ENCODE measurements at regions not wholly inside any gene's neighbourhood (a gene's known extent, or its start where the extent isn't known, plus 50 kb on each side); places are given as distances from the start of the nearest gene placed in this dataset.
"Not testable (repeated sequence)": the region's sequence is repeated elsewhere in the genome, so short reads cannot be mapped to it uniquely, and the experiment has no call there.

DNA sequence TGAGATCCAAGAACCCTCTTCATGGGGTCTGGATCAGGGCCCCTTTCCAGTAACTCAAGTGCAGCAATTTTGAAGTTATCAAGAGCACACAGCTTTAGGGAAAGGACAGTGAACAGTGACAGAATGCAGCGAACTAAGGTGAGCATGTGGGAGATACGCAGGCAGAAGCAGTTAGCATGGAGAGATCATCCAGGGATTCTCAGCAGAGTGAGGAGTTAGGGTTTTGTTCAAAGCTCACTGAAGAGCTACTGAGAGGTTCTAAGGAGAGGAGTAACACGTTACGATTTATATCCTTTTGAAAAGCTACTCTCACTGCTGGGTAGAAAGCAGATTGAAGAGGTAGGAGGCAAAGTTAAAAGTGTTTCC lies 83.6 kb upstream of the MPP7 start:
- peaks cover 0 to 2% of the 10 kb centered on the region in 2 donors for H3K4me1 ChIP-seq (ENCODE audit: control insufficient read depth in 2 of 2, insufficient read depth in 2 of 2, low read length in 1 of 2)
- no peaks in the 10 kb centered on the region for H3K27me3 ChIP-seq (ENCODE audit: control insufficient read depth in 1 of 2, insufficient read depth in 2 of 2, low read length in 2 of 2)
- H3K36me3 ChIP-seq (ENCODE audit: control insufficient read depth in 2 of 2, insufficient read depth in 2 of 2, low read length in 1 of 2) = no peaks in the 10 kb centered on the region
- no peak overlapping the region for H3K4me3 ChIP-seq (ENCODE audit: low read depth in 1 of 2, low read length in 2 of 2)
- peak overlapping the region; percentile 92 to 94 for H3K27ac ChIP-seq (ENCODE audit: low read depth in 2 of 2, low read length in 1 of 2)
- WGBS, 2 donors = 68 to 74% methylated on average over 4 of the region's 4 CpGs
- H3K9me3 ChIP-seq (ENCODE audit: control insufficient read depth in 2 of 2, insufficient read depth in 1 of 2, low read depth in 1 of 2, low read length in 1 of 2) = no peaks in the 10 kb centered on the region

DNA sequence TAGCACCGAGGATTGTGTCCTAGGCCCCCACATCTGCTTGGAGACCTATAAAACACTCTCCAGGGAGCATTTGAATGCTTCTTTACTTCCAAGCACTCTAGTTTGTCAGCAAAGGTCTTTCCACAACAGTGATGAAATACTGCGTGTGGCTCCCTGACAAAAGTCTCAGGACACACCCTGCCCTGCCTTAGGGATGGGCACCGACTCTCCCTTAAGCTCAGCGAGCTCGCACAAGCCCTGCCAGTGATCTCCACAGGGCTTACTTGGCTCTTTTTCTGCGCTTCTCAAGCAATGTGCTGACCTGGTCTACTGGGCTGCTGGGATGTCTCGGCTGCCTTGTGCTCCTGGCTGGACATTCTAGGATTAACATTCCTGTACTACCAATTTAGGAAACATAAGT lies 84.3 kb upstream of the MPP7 start:
- WGBS, 2 donors = 50 to 57% methylated on average over 7 of the region's 7 CpGs
- Histone ChIP-seq H3K4me3 (ENCODE audit: low read depth in 1 of 2, low read length in 2 of 2) (no peak overlapping the region), H3K9me3 (ENCODE audit: control insufficient read depth in 2 of 2, insufficient read depth in 1 of 2, low read depth in 1 of 2, low read length in 1 of 2) (no peaks in the 10 kb centered on the region), H3K36me3 (ENCODE audit: control insufficient read depth in 2 of 2, insufficient read depth in 2 of 2, low read length in 1 of 2) (no peaks in the 10 kb centered on the region), H3K4me1 (ENCODE audit: control insufficient read depth in 2 of 2, insufficient read depth in 2 of 2, low read length in 1 of 2) (peaks cover 0 to 2% of the 10 kb centered on the region in 2 donors), H3K27me3 (ENCODE audit: control insufficient read depth in 1 of 2, insufficient read depth in 2 of 2, low read length in 2 of 2) (no peaks in the 10 kb centered on the region), H3K27ac (ENCODE audit: low read depth in 2 of 2, low read length in 1 of 2) (peak overlapping the region; percentile 94 to 95)

GRCh38 chr10:28391283-28391682 lies 88.4 kb upstream of the MPP7 start:
- Histone ChIP-seq H3K27ac (ENCODE audit: low read depth in 2 of 2, low read length in 1 of 2) (no peak overlapping the region), H3K27me3 (ENCODE audit: control insufficient read depth in 1 of 2, insufficient read depth in 2 of 2, low read length in 2 of 2) (no peaks in the 10 kb centered on the region), H3K9me3 (ENCODE audit: control insufficient read depth in 2 of 2, insufficient read depth in 1 of 2, low read depth in 1 of 2, low read length in 1 of 2) (no peaks in the 10 kb centered on the region), H3K4me3 (ENCODE audit: low read depth in 1 of 2, low read length in 2 of 2) (no peak overlapping the region), H3K36me3 (ENCODE audit: control insufficient read depth in 2 of 2, insufficient read depth in 2 of 2, low read length in 1 of 2) (no peaks in the 10 kb centered on the region), H3K4me1 (ENCODE audit: control insufficient read depth in 2 of 2, insufficient read depth in 2 of 2, low read length in 1 of 2) (peaks cover 0 to 2% of the 10 kb centered on the region in 2 donors)
- WGBS, 2 donors = 80 to 82% methylated on average over 5 of the region's 5 CpGs

DNA sequence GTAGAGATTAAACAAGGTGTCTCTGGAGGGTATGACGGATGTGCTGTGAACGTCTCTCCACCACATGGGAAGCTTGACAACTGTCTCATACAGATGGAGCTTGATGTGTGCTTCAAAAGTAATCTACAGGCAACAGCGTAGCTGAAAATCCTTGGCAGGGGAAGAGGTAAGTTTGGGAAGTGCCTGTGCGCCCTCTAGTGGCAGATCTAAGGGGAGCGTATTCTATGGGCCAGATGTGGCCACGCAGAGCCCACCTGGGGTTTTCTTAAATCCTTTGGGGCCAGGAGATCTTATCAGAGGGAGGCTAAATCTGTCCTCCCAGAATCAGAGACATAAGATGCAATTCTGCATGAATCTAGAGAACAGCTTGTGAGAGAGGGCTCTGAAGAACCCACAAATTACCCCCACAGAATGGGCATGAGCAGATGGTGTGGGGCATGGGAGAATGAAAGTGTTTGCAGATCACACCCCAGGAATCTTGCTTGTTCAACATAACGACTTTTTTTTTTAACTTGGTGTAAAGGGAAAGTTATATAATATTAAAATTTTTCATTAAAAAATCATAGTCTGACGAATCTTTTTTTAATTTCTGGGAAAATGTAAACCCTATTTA lies 91.2 kb upstream of the MPP7 start:
- H3K4me3 ChIP-seq (ENCODE audit: low read depth in 1 of 2, low read length in 2 of 2) = no peak overlapping the region
- no peak overlapping the region for H3K27ac ChIP-seq (ENCODE audit: low read depth in 2 of 2, low read length in 1 of 2)
- no peaks in the 10 kb centered on the region for H3K4me1 ChIP-seq (ENCODE audit: control insufficient read depth in 2 of 2, insufficient read depth in 2 of 2, low read length in 1 of 2)
- H3K9me3 ChIP-seq (ENCODE audit: control insufficient read depth in 2 of 2, insufficient read depth in 1 of 2, low read depth in 1 of 2, low read length in 1 of 2) = no peaks in the 10 kb centered on the region
- H3K27me3 ChIP-seq (ENCODE audit: control insufficient read depth in 1 of 2, insufficient read depth in 2 of 2, low read length in 2 of 2) = no peaks in the 10 kb centered on the region
- H3K36me3 ChIP-seq (ENCODE audit: control insufficient read depth in 2 of 2, insufficient read depth in 2 of 2, low read length in 1 of 2) = no peaks in the 10 kb centered on the region
- 12 to 13% methylated on average over 8 of the region's 8 CpGs for WGBS, 2 donors

DNA sequence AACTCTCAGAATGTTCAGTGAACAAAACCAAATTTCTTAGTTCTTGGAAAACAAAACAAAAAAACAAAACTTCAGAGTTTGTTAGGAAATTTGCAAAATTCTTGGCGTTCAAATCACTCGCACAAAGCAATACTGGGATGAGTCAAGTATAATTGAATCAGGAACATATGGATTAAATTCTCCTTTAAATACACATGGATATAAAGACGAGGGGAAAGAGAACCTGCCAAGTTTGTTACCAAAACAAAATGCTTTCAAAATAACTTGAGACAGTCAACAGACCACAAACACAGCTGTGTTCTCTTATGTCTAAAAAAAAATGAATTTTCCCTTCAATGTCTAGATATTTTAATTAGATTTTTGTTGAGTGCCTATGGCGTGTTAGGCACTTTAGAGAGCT lies 93.5 kb upstream of the MPP7 start:
- WGBS, 2 donors = 63 to 73% methylated on average over 4 of the region's 4 CpGs
- Histone ChIP-seq H3K36me3 (ENCODE audit: control insufficient read depth in 2 of 2, insufficient read depth in 2 of 2, low read length in 1 of 2) (no peaks in the 10 kb centered on the region), H3K27ac (ENCODE audit: low read depth in 2 of 2, low read length in 1 of 2) (no peak overlapping the region), H3K9me3 (ENCODE audit: control insufficient read depth in 2 of 2, insufficient read depth in 1 of 2, low read depth in 1 of 2, low read length in 1 of 2) (no peaks in the 10 kb centered on the region), H3K4me3 (ENCODE audit: low read depth in 1 of 2, low read length in 2 of 2) (no peak overlapping the region), H3K4me1 (ENCODE audit: control insufficient read depth in 2 of 2, insufficient read depth in 2 of 2, low read length in 1 of 2) (no peaks in the 10 kb centered on the region), H3K27me3 (ENCODE audit: control insufficient read depth in 1 of 2, insufficient read depth in 2 of 2, low read length in 2 of 2) (no peaks in the 10 kb centered on the region)

DNA sequence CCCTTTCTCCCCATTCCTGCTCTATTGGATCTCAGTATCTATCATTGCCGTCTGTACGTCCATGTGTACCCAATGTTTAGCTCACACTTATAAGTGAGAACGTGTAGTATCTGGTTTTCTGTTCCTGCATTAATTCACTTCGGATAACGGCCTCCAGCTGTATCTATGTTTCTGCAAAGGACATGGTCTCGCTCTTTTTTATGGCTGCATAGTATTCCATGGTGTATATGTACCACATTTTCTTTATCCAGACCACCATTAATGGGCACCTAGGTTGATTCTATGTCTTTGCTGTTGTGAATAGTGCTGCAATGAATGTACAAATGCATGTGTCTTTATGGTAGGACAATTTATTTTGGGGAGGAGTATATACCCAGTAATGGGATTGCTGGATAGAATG lies 94.4 kb upstream of the MPP7 start:
- Histone ChIP-seq H3K9me3 (ENCODE audit: control insufficient read depth in 2 of 2, insufficient read depth in 1 of 2, low read depth in 1 of 2, low read length in 1 of 2) (no peaks in the 10 kb centered on the region), H3K36me3 (ENCODE audit: control insufficient read depth in 2 of 2, insufficient read depth in 2 of 2, low read length in 1 of 2) (no peaks in the 10 kb centered on the region), H3K27ac (ENCODE audit: low read depth in 2 of 2, low read length in 1 of 2) (no peak overlapping the region), H3K27me3 (ENCODE audit: control insufficient read depth in 1 of 2, insufficient read depth in 2 of 2, low read length in 2 of 2) (no peaks in the 10 kb centered on the region), H3K4me1 (ENCODE audit: control insufficient read depth in 2 of 2, insufficient read depth in 2 of 2, low read length in 1 of 2) (no peaks in the 10 kb centered on the region), H3K4me3 (ENCODE audit: low read depth in 1 of 2, low read length in 2 of 2) (no peak overlapping the region)
- WGBS, 2 donors = 95% methylated on average over 6 of the region's 6 CpGs

- WGBS, 2 donors = 77 to 78% methylated on average over 8 to 9 of the region's 9 CpGs
- Histone ChIP-seq H3K4me1 (ENCODE audit: control insufficient read depth in 2 of 2, insufficient read depth in 2 of 2, low read length in 1 of 2) (no peaks in the 10 kb centered on the region), H3K9me3 (ENCODE audit: control insufficient read depth in 2 of 2, insufficient read depth in 1 of 2, low read depth in 1 of 2, low read length in 1 of 2) (no peaks in the 10 kb centered on the region), H3K4me3 (ENCODE audit: low read depth in 1 of 2, low read length in 2 of 2) (no peak overlapping the region), H3K27ac (ENCODE audit: low read depth in 2 of 2, low read length in 1 of 2) (no peak overlapping the region), H3K36me3 (ENCODE audit: control insufficient read depth in 2 of 2, insufficient read depth in 2 of 2, low read length in 1 of 2) (no peaks in the 10 kb centered on the region), H3K27me3 (ENCODE audit: control insufficient read depth in 1 of 2, insufficient read depth in 2 of 2, low read length in 2 of 2) (no peaks in the 10 kb centered on the region)
Measured at GRCh38 chr10:28400176-28400575, 97.3 kb upstream of the MPP7 start.

DNA sequence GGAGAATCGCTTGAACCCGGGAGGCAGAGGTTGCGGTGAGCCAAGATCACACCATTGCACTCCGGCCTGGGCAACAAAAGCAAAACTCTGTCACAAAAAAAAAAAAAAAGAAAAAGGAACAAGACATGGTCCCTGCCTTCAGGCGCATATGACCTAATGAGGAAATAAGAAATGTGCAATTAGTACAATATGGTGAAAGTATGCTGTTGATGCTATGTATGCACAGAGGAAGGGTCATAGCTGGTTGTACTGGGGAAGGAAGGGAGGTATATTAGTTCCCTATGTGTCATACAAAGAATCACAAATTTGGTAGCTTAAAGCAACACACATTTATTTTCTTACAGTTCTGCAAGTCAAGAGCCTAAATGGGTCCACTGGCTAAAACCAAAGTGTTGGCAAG lies 97.8 kb upstream of the MPP7 start:
- 86 to 87% methylated on average over 5 of the region's 5 CpGs for WGBS, 2 donors
- no peak overlapping the region for H3K27ac ChIP-seq (ENCODE audit: low read depth in 2 of 2, low read length in 1 of 2)

DNA sequence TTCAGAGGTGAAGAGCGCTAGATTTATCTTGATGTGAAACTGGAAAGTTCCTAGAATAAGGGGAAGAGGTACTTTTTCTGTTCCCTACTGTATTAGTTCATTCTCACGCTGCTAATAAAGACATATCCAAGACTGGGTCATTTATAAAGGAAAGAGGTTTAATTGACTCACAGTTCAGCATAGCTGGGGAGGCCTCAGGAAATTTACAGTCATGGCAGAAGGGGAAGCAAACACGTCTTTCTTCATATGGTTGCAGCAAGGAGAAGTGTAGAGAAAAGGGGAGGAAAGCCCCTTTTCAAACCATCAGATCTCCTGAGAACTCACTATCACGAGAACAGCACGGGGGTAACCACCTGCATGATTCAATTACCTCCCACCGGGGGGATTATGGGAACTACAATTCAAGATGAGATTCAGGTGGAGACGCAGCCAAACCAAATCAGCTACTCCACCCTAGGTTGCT lies 99.8 kb upstream of the MPP7 start:
- H3K36me3 ChIP-seq (ENCODE audit: control insufficient read depth in 2 of 2, insufficient read depth in 2 of 2, low read length in 1 of 2); H3K9me3 ChIP-seq (ENCODE audit: control insufficient read depth in 2 of 2, insufficient read depth in 1 of 2, low read depth in 1 of 2, low read length in 1 of 2); H3K4me1 ChIP-seq (ENCODE audit: control insufficient read depth in 2 of 2, insufficient read depth in 2 of 2, low read length in 1 of 2); H3K27me3 ChIP-seq (ENCODE audit: control insufficient read depth in 1 of 2, insufficient read depth in 2 of 2, low read length in 2 of 2); H3K4me3 ChIP-seq (ENCODE audit: low read depth in 1 of 2, low read length in 2 of 2); H3K27ac ChIP-seq (ENCODE audit: low read depth in 2 of 2, low read length in 1 of 2): not testable (repeated sequence)
- 70 to 84% methylated on average over 7 of the region's 7 CpGs for WGBS, 2 donors

More for the DNA sequence above, 97.8 kb upstream of the MPP7 start:
- Histone ChIP-seq H3K27me3 (ENCODE audit: control insufficient read depth in 1 of 2, insufficient read depth in 2 of 2, low read length in 2 of 2) (no peaks in the 10 kb centered on the region), H3K36me3 (ENCODE audit: control insufficient read depth in 2 of 2, insufficient read depth in 2 of 2, low read length in 1 of 2) (no peaks in the 10 kb centered on the region), H3K4me1 (ENCODE audit: control insufficient read depth in 2 of 2, insufficient read depth in 2 of 2, low read length in 1 of 2) (no peaks in the 10 kb centered on the region), H3K9me3 (ENCODE audit: control insufficient read depth in 2 of 2, insufficient read depth in 1 of 2, low read depth in 1 of 2, low read length in 1 of 2) (no peaks in the 10 kb centered on the region), H3K4me3 (ENCODE audit: low read depth in 1 of 2, low read length in 2 of 2) (no peak overlapping the region)

DNA sequence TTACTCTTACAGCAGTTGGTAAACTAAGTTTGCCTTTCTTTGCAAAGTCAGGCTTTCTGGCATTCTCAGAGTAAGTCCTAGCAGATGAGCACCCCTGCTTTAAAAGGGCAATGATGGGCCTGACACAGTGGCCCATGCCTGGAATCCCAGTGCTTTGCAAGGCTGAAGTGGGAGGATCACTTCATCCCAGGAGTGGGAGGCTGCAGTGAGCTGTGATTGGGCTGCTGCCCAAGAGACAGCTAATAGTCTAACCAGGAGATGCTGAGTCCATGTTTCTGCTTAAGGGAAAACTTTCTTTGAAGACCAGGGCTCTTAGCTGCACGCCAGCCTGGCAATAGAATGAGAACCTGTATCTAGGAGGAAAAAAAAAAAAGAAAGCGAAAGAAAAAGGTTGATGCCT lies 100.2 kb upstream of the MPP7 start:
- Histone ChIP-seq H3K27me3 (ENCODE audit: control insufficient read depth in 1 of 2, insufficient read depth in 2 of 2, low read length in 2 of 2) (no peaks in the 10 kb centered on the region), H3K4me3 (ENCODE audit: low read depth in 1 of 2, low read length in 2 of 2) (no peak overlapping the region), H3K9me3 (ENCODE audit: control insufficient read depth in 2 of 2, insufficient read depth in 1 of 2, low read depth in 1 of 2, low read length in 1 of 2) (no peaks in the 10 kb centered on the region), H3K4me1 (ENCODE audit: control insufficient read depth in 2 of 2, insufficient read depth in 2 of 2, low read length in 1 of 2) (no peaks in the 10 kb centered on the region), H3K36me3 (ENCODE audit: control insufficient read depth in 2 of 2, insufficient read depth in 2 of 2, low read length in 1 of 2) (no peaks in the 10 kb centered on the region), H3K27ac (ENCODE audit: low read depth in 2 of 2, low read length in 1 of 2) (no peak overlapping the region)
- 95 to 97% methylated on average over 2 of the region's 2 CpGs for whole genome bisulfite sequencing, 2 donors
